Nephron progenitor cell (in vitro differentiated cells): ENCODE measurements at regions not wholly inside any gene's neighbourhood (a gene's known extent, or its start where the extent isn't known, plus 50 kb on each side); places are given as distances from the start of the nearest gene placed in this dataset.
A peak's percentile ranks its signal among the peaks of the same experiment; 100 is the strongest.

Experiments used
- DNase-seq: peaks from one replicate; pipeline ENCODE4 v3.0.0; 2021
- H3K27ac Mint-ChIP-seq: 2 replicates; pipeline ENCODE4 v1.8.0; 2021; ENCODE audit warnings: mild to moderate bottlenecking, moderate library complexity, mixed read lengths
- H3K27me3 Mint-ChIP-seq: 2 replicates; pipeline ENCODE4 v1.8.0; 2021; ENCODE audit warnings: mild to moderate bottlenecking, low read depth, mixed read lengths; ENCODE audit not compliant: poor library complexity
- H3K36me3 Mint-ChIP-seq: 2 replicates; pipeline ENCODE4 v1.8.0; 2021; ENCODE audit warnings: low read depth, mixed read lengths
- H3K4me1 Mint-ChIP-seq: 2 replicates; pipeline ENCODE4 v1.8.0; 2021; ENCODE audit warnings: mixed read lengths
- H3K4me3 Mint-ChIP-seq: 2 replicates; pipeline ENCODE4 v1.8.0; 2021; ENCODE audit warnings: mild to moderate bottlenecking, moderate library complexity, mixed read lengths
- H3K9me3 Mint-ChIP-seq: 2 replicates; pipeline ENCODE4 v1.8.0; 2021; ENCODE audit warnings: mild to moderate bottlenecking, moderate library complexity, mixed read lengths
- CTCF ChIP-seq: fragments of 200-600 bp; sonication (generic); IDR thresholded peaks from 2 replicates; pipeline ENCODE4 v1.5.0; 2021; ENCODE audit warnings: antibody characterized with exemption

- Mint-ChIP-seq H3K9me3 (no peaks in the 10 kb centered on the region), H3K36me3 (no peaks in the 10 kb centered on the region), H3K4me3 (no peak overlapping the region), H3K27ac (no peak overlapping the region), H3K4me1 (peaks cover 19% of the 10 kb centered on the region), H3K27me3 (peaks cover 8% of the 10 kb centered on the region)
- peak; percentile 23 for TF ChIP-seq CTCF
- no peak for DNase-seq
Observed at GRCh38 chr4:181998398-181999295, 244.6 kb upstream of the TENM3 start.

GRCh38 chr4:182000077-182000476, 243.1 kb upstream of the TENM3 start:
- TF ChIP-seq CTCF = no peak
- Mint-ChIP-seq H3K4me3 (no peak overlapping the region), H3K27me3 (peaks cover 8% of the 10 kb centered on the region), H3K4me1 (peaks cover 19% of the 10 kb centered on the region), H3K9me3 (peaks cover 7% of the 10 kb centered on the region), H3K36me3 (no peaks in the 10 kb centered on the region), H3K27ac (no peak overlapping the region)
- no peak for DNase-seq

- no peak for DNase-seq
- Mint-ChIP-seq H3K36me3 (peaks cover 6% of the 10 kb centered on the region), H3K9me3 (peaks cover 17% of the 10 kb centered on the region), H3K27me3 (peaks cover 4% of the 10 kb centered on the region), H3K27ac (no peak overlapping the region), H3K4me3 (no peak overlapping the region), H3K4me1 (peaks cover 23% of the 10 kb centered on the region)
- TF ChIP-seq CTCF = no peak
Observed at GRCh38 chr4:182010876-182011275, 232.3 kb upstream of the TENM3 start.

- Mint-ChIP-seq H3K4me1 (peaks cover 23% of the 10 kb centered on the region), H3K36me3 (no peaks in the 10 kb centered on the region), H3K27ac (no peak overlapping the region), H3K4me3 (no peak overlapping the region), H3K9me3 (no peaks in the 10 kb centered on the region), H3K27me3 (peaks cover 8% of the 10 kb centered on the region)
- TF ChIP-seq CTCF = no peak
- DNase-seq = no peak
Observed at GRCh38 chr4:182014164-182014563, 229.0 kb upstream of the TENM3 start.

GRCh38 chr4:182015014-182015413, 228.2 kb upstream of the TENM3 start:
- Mint-ChIP-seq H3K27ac (no peak overlapping the region), H3K36me3 (no peaks in the 10 kb centered on the region), H3K4me1 (peaks cover 23% of the 10 kb centered on the region), H3K9me3 (no peaks in the 10 kb centered on the region), H3K4me3 (no peak overlapping the region), H3K27me3 (peaks cover 8% of the 10 kb centered on the region)
- no peak for TF ChIP-seq CTCF
- no peak for DNase-seq

GRCh38 chr4:182015893-182016292, 227.3 kb upstream of the TENM3 start:
- Mint-ChIP-seq H3K27ac (no peak overlapping the region), H3K9me3 (no peaks in the 10 kb centered on the region), H3K4me3 (no peak overlapping the region), H3K27me3 (peaks cover 8% of the 10 kb centered on the region), H3K4me1 (peaks cover 23% of the 10 kb centered on the region), H3K36me3 (no peaks in the 10 kb centered on the region)
- TF ChIP-seq CTCF = no peak
- DNase-seq = no peak
